Coronary artery (tissue), 2 donors: ENCODE measurements at regions not wholly inside any gene's neighbourhood (a gene's known extent, or its start where the extent isn't known, plus 50 kb on each side); places are given as distances from the start of the nearest gene placed in this dataset.

Experiments used
- DNase-seq: peaks from one replicate; pipeline ENCODE4 v3.0.0-alpha.2; 2017; ENCODE audit warnings: low spot score
- H3K27ac ChIP-seq, 2 donors: fragments of 200-600 bp; sonication (generic); one replicate each; pipeline ENCODE4 v1.5.1; 2016 to 2019
- H3K4me3 ChIP-seq: fragments of 200-600 bp; sonication (generic); 2 replicates; pipeline ENCODE4 v1.5.1; 2016; ENCODE audit warnings: mild to moderate bottlenecking, moderate library complexity
- CTCF ChIP-seq: fragments of 200-600 bp; sonication (generic); IDR thresholded peaks from one replicate; pipeline ENCODE4 v1.5.1; 2019; ENCODE audit warnings: antibody characterized with exemption

GRCh38 chr14:29444805-29445204 is 482.8 kb downstream of the PRKD1 start:
- H3K27ac ChIP-seq = no peak overlapping the region
- no peak overlapping the region for H3K4me3 ChIP-seq
- no peak for DNase-seq
- no peak for TF ChIP-seq CTCF

GRCh38 chr14:29446971-29447370 is 480.7 kb downstream of the PRKD1 start:
- H3K4me3 ChIP-seq = no peak overlapping the region
- DNase-seq = no peak
- no peak overlapping the region for H3K27ac ChIP-seq
- TF ChIP-seq CTCF = no peak

- DNase-seq = no peak
These were observed 475.7 kb downstream of the PRKD1 start for GRCh38 chr14:29451941-29452340.

GRCh38 chr14:29453045-29453444 is 474.6 kb downstream of the PRKD1 start:
- no peak for DNase-seq
- Histone ChIP-seq H3K27ac (no peak overlapping the region), H3K4me3 (no peak overlapping the region)
- TF ChIP-seq CTCF = no peak

More at GRCh38 chr14:29451941-29452340, 475.7 kb downstream of the PRKD1 start:
- Histone ChIP-seq H3K27ac (no peak overlapping the region), H3K4me3 (no peak overlapping the region)
- no peak for TF ChIP-seq CTCF

GRCh38 chr14:29454026-29454693 is 473.5 kb downstream of the PRKD1 start:
- TF ChIP-seq CTCF = no peak
- Histone ChIP-seq H3K27ac (no peak overlapping the region), H3K4me3 (no peak overlapping the region)
- DNase-seq = no peak

- H3K4me3 ChIP-seq = no peak overlapping the region
- no peak for DNase-seq
- H3K27ac ChIP-seq = no peak overlapping the region
- no peak for TF ChIP-seq CTCF
These were observed 469.1 kb downstream of the PRKD1 start for GRCh38 chr14:29458547-29458946.

GRCh38 chr14:29459531-29459930 is 468.1 kb downstream of the PRKD1 start:
- no peak for TF ChIP-seq CTCF
- Histone ChIP-seq H3K27ac (no peak overlapping the region), H3K4me3 (no peak overlapping the region)
- DNase-seq = no peak
